Ecto neural progenitor cell (in vitro differentiated cells): ENCODE measurements at regions not wholly inside any gene's neighbourhood (a gene's known extent, or its start where the extent isn't known, plus 50 kb on each side); places are given as distances from the start of the nearest gene placed in this dataset.
"Not testable (repeated sequence)": the region's sequence is repeated elsewhere in the genome, so short reads cannot be mapped to it uniquely, and the experiment has no call there.

Experiments used
- DNase-seq: peaks from one replicate; pipeline ENCODE4 v3.0.0-alpha.2; 2018; ENCODE audit warnings: low spot score

- no peak for DNase-seq
These were observed 141.4 kb downstream of the KCNRG start for GRCh38 chr13:50156561-50157127.

- DNase-seq = no peak
These were observed 143.3 kb downstream of the KCNRG start for GRCh38 chr13:50158385-50159165.

- no peak for DNase-seq
These were observed 144.4 kb downstream of the KCNRG start for GRCh38 chr13:50159607-50160006.

GRCh38 chr13:50161052-50161451 lies 145.8 kb downstream of the KCNRG start:
- no peak for DNase-seq

- no peak for DNase-seq
These were observed 146.8 kb downstream of the KCNRG start for GRCh38 chr13:50162001-50162400.

- no peak for DNase-seq
These were observed 147.3 kb downstream of the KCNRG start for GRCh38 chr13:50162567-50162966.

GRCh38 chr13:50167224-50167947 lies 152.1 kb downstream of the KCNRG start:
- no peak for DNase-seq

- no peak for DNase-seq
These were observed 152.7 kb downstream of the KCNRG start for GRCh38 chr13:50167967-50168366.

GRCh38 chr13:50168786-50169185 lies 153.5 kb downstream of the KCNRG start:
- DNase-seq = no peak

- DNase-seq = no peak
These were observed 155.3 kb downstream of the KCNRG start for GRCh38 chr13:50170447-50171037.

- DNase-seq = no peak
These were observed 156.5 kb downstream of the KCNRG start for GRCh38 chr13:50171590-50172282.

- DNase-seq = not testable (repeated sequence)
These were observed 157.8 kb downstream of the KCNRG start for GRCh38 chr13:50173045-50173444.

- no peak for DNase-seq
These were observed 159.4 kb downstream of the KCNRG start for GRCh38 chr13:50174630-50175029.

GRCh38 chr13:50179977-50180376 lies 164.7 kb downstream of the KCNRG start:
- DNase-seq = no peak

- peak; percentile 19 for DNase-seq
These were observed 170.8 kb downstream of the KCNRG start for GRCh38 chr13:50185769-50186763.

- DNase-seq = no peak
These were observed 172.2 kb downstream of the KCNRG start for GRCh38 chr13:50187352-50188029.

GRCh38 chr13:50188696-50189095 lies 173.5 kb downstream of the KCNRG start:
- no peak for DNase-seq

- DNase-seq = no peak
These were observed 174.2 kb downstream of the KCNRG start for GRCh38 chr13:50189450-50189849.

- no peak for DNase-seq
These were observed 175.8 kb downstream of the KCNRG start for GRCh38 chr13:50191004-50191403.

GRCh38 chr13:50192272-50192813 lies 177.1 kb downstream of the KCNRG start:
- no peak for DNase-seq
